NCI-H2227 (cell line): ENCODE measurements at regions not wholly inside any gene's neighbourhood (a gene's known extent, or its start where the extent isn't known, plus 50 kb on each side); places are given as distances from the start of the nearest gene placed in this dataset.
A peak's percentile ranks its signal among the peaks of the same experiment; 100 is the strongest.

Experiments used
- DNase-seq: peaks from one replicate; lab custom pipeline; 2025; ENCODE audit not compliant: unreplicated experiment; lab: John Stamatoyannopoulos, UW

GRCh38 chr11:111044751-111045406 is 200.6 kb upstream of the POU2AF2 start:
- no peak for DNase-seq

- peak; percentile 5 for DNase-seq
These were observed 205.5 kb upstream of the POU2AF2 start for GRCh38 chr11:111039982-111040381.

- DNase-seq, result no peak
These were observed 209.8 kb upstream of the POU2AF2 start for GRCh38 chr11:111035746-111036145.

GRCh38 chr11:111026241-111026640 is 219.3 kb upstream of the POU2AF2 start:
- DNase-seq, result peak; percentile 15

GRCh38 chr11:111021131-111021530 is 224.4 kb upstream of the POU2AF2 start:
- DNase-seq, result no peak

- DNase-seq, result no peak
These were observed 225.5 kb upstream of the POU2AF2 start for GRCh38 chr11:111019871-111020670.

GRCh38 chr11:111019451-111019850 is 226.1 kb upstream of the POU2AF2 start:
- no peak for DNase-seq

GRCh38 chr11:111018566-111018965 is 227.0 kb upstream of the POU2AF2 start:
- DNase-seq, result no peak

- DNase-seq, result no peak
These were observed 233.0 kb upstream of the POU2AF2 start for GRCh38 chr11:111012491-111012890.

GRCh38 chr11:111011275-111011594 is 234.3 kb upstream of the POU2AF2 start:
- no peak for DNase-seq

GRCh38 chr11:111010391-111011274 is 234.9 kb upstream of the POU2AF2 start:
- DNase-seq, result no peak

GRCh38 chr11:111006227-111006626 is 239.3 kb upstream of the POU2AF2 start:
- DNase-seq, result peak; percentile 12

GRCh38 chr11:111001986-111002611 is 243.4 kb upstream of the POU2AF2 start:
- no peak for DNase-seq

GRCh38 chr11:111001081-111001430 is 244.5 kb upstream of the POU2AF2 start:
- DNase-seq, result no peak

GRCh38 chr11:111000400-111001080 is 245.0 kb upstream of the POU2AF2 start:
- DNase-seq, result no peak

GRCh38 chr11:110992481-110992880 is 253.0 kb upstream of the POU2AF2 start:
- DNase-seq, result no peak

GRCh38 chr11:110991661-110992355 is 253.7 kb upstream of the POU2AF2 start:
- no peak for DNase-seq

GRCh38 chr11:110990311-110990710 is 255.2 kb upstream of the POU2AF2 start:
- DNase-seq, result no peak

- no peak for DNase-seq
These were observed 255.9 kb upstream of the POU2AF2 start for GRCh38 chr11:110989428-110990133.

- DNase-seq, result no peak
These were observed 256.9 kb upstream of the POU2AF2 start for GRCh38 chr11:110988671-110989070.
